Ovary (tissue), 7 donors: ENCODE measurements at regions not wholly inside any gene's neighbourhood (a gene's known extent, or its start where the extent isn't known, plus 50 kb on each side); places are given as distances from the start of the nearest gene placed in this dataset.

Experiments
- DNase-seq, 5 donors: peaks; one replicate each; pipeline ENCODE4 v3.0.0-alpha.2; 2019 to 2020
- H3K27ac ChIP-seq, 2 donors: fragments of 200-600 bp; one replicate each; pipeline versions ENCODE4 v1.5.1 to v1.8.0; 2019 to 2022
- H3K27me3 ChIP-seq: fragments of 200-600 bp; one replicate; pipeline ENCODE4 v1.8.0; 2022
- H3K36me3 ChIP-seq: fragments of 200-600 bp; sonication (generic); one replicate; pipeline ENCODE4 v1.5.1; 2019
- H3K4me1 ChIP-seq: one replicate; pipeline ENCODE4 v1.8.1; 2013; ENCODE audit warnings: mild to moderate bottlenecking, moderate library complexity; ENCODE audit not compliant: insufficient read depth
- H3K4me3 ChIP-seq: fragments of 200-600 bp; sonication (generic); one replicate; pipeline ENCODE4 v1.5.1; 2017
- H3K9me3 ChIP-seq, 2 donors: fragments of 200-600 bp in 1 of 2; sonication (generic) in 1 of 2; one replicate each; pipeline versions ENCODE4 v1.5.1 to v1.8.1; 2013 to 2019; ENCODE audit warnings: mild to moderate bottlenecking in 1 of 2, moderate library complexity in 1 of 2
- CTCF ChIP-seq, 3 donors: fragments of 450-650 bp in 2 of 3; fragments of 200-600 bp in 1 of 3; IDR thresholded peaks; one replicate each; pipeline versions ENCODE4 v1.5.1 to v1.8.0; 2016 to 2022; ENCODE audit warnings: antibody characterized with exemption in 3 of 3, mild to moderate bottlenecking in 1 of 3
- EP300 ChIP-seq: sonication (generic); formaldehyde crosslinking; IDR thresholded peaks from one replicate; pipeline ENCODE4 v1.6.1; 2017; ENCODE audit warnings: antibody characterized with exemption
- POLR2A ChIP-seq: fragments of 450-650 bp; IDR thresholded peaks from one replicate; pipeline ENCODE4 v1.6.1; 2017; ENCODE audit warnings: antibody characterized with exemption, mild to moderate bottlenecking, moderate library complexity
- WGBS, 3 donors: extraction: QIAGEN DNeasy Blood & Tissue Kit in 1 of 3; methylation state at CpG; one replicate each; pipeline versions ENCODE4 v1.1.5 to v1.1.7; 2013 to 2017; 5-methylcytosine and 5-hydroxymethylcytosine counted together
- intact Hi-C, 4 donors: fragments of 100-400 bp; cut with DNase I; formaldehyde crosslinking; loops; one replicate each; pipeline versions ENCODE4 v1.11.0 to v1.15.1; 2022 to 2023
- donor health status: DM: no; HTN: no; CAD: no; lungs with moderate emphysema.
- donor health status: DM: no; HTN: no; CAD: no.
- donor health status: Bipolar disorder and iron deficiency.
- donor health status: DM: no; HTN: no; CAD: no.
- donor health status: DM: yes; HTN: yes; CAD: no.

- Histone ChIP-seq H3K27me3 (no peaks in the 10 kb centered on the region), H3K36me3 (no peaks in the 10 kb centered on the region), H3K9me3 (no peaks in the 10 kb centered on the region), H3K4me1 (no peaks in the 10 kb centered on the region), H3K27ac (no peak overlapping the region), H3K4me3 (no peak overlapping the region)
- 97 to 99% (median 98%) methylated on average over 1 of the region's 1 CpG for WGBS, 3 donors
- TF ChIP-seq CTCF (IDR thresholded peaks at IDR 0.05), result no peak
- DNase-seq, result no peak
- intact Hi-C loops, result no loop called here
Observed at GRCh38 chr6:140228491-140228890, 854.0 kb upstream of the CITED2 start.

GRCh38 chr6:140226637-140227036 lies 852.2 kb upstream of the CITED2 start:
- no peak overlapping the region for H3K27ac ChIP-seq
- TF ChIP-seq CTCF (IDR thresholded peaks at IDR 0.05), result no peak
- no peak for TF ChIP-seq POLR2A
- no peak for TF ChIP-seq EP300
- H3K36me3 ChIP-seq, result no peaks in the 10 kb centered on the region
- DNase-seq, result no peak
- H3K4me1 ChIP-seq, result no peaks in the 10 kb centered on the region
- H3K4me3 ChIP-seq, result no peak overlapping the region
- no peaks in the 10 kb centered on the region for H3K9me3 ChIP-seq
- intact Hi-C loops, result no loop called here
- no peaks in the 10 kb centered on the region for H3K27me3 ChIP-seq

- H3K9me3 ChIP-seq, result no peaks in the 10 kb centered on the region
- intact Hi-C loops, result no loop called here
- no peaks in the 10 kb centered on the region for H3K27me3 ChIP-seq
- no peak overlapping the region for H3K27ac ChIP-seq
- no peak overlapping the region for H3K4me3 ChIP-seq
- H3K36me3 ChIP-seq, result no peaks in the 10 kb centered on the region
- TF ChIP-seq CTCF (IDR thresholded peaks at IDR 0.05) (no peak), EP300 (no peak), POLR2A (no peak)
- WGBS, 3 donors, result 75 to 86% (median 80%) methylated on average over 2 of the region's 2 CpGs
- DNase-seq, result no peak
- no peaks in the 10 kb centered on the region for H3K4me1 ChIP-seq
Observed at GRCh38 chr6:140225701-140226436, 851.4 kb upstream of the CITED2 start.

GRCh38 chr6:140217283-140217682 lies 842.8 kb upstream of the CITED2 start:
- Histone ChIP-seq H3K4me1 (no peaks in the 10 kb centered on the region), H3K27ac (no peak overlapping the region), H3K9me3 (no peaks in the 10 kb centered on the region), H3K27me3 (no peaks in the 10 kb centered on the region), H3K36me3 (no peaks in the 10 kb centered on the region), H3K4me3 (no peak overlapping the region)
- no peak for DNase-seq
- intact Hi-C loops, result no loop called here
- TF ChIP-seq CTCF (IDR thresholded peaks at IDR 0.05) (no peak), EP300 (no peak), POLR2A (no peak)
